HFF-Myc (cell line): ENCODE measurements at regions not wholly inside any gene's neighbourhood (a gene's known extent, or its start where the extent isn't known, plus 50 kb on each side); places are given as distances from the start of the nearest gene placed in this dataset.

Source experiments
- DNase-seq: peaks from one replicate; pipeline ENCODE4 v3.0.0-alpha.2; 2011; ENCODE audit warnings: low read depth; ENCODE audit errors: extremely low read depth
- H3K4me3 ChIP-seq: replicated peaks from 2 replicates; pipeline ENCODE4 v1.5.1; 2011; ENCODE audit warnings: low read depth, mild to moderate bottlenecking, control low read depth, low read length
- CTCF ChIP-seq: IDR thresholded peaks from 2 replicates; pipeline ENCODE4 v1.5.1; 2012; ENCODE audit warnings: mild to moderate bottlenecking, low read depth, low read length, control low read depth; ENCODE audit errors: missing control alignments

GRCh38 chr18:11392292-11392691 is 217.1 kb upstream of the SLC35G4 start:
- H3K4me3 ChIP-seq = no peak overlapping the region
- DNase-seq = no peak
- TF ChIP-seq CTCF = no peak

- no peak overlapping the region for H3K4me3 ChIP-seq
- no peak for TF ChIP-seq CTCF
- no peak for DNase-seq
Observed at GRCh38 chr18:11391661-11392060, 217.7 kb upstream of the SLC35G4 start.

- no peak for TF ChIP-seq CTCF
- DNase-seq = no peak
- H3K4me3 ChIP-seq = no peak overlapping the region
Observed at GRCh38 chr18:11388755-11389680, 220.4 kb upstream of the SLC35G4 start.

GRCh38 chr18:11387880-11388279 is 221.5 kb upstream of the SLC35G4 start:
- no peak for TF ChIP-seq CTCF
- H3K4me3 ChIP-seq = no peak overlapping the region
- DNase-seq = no peak

GRCh38 chr18:11383381-11383780 is 226.0 kb upstream of the SLC35G4 start:
- no peak overlapping the region for H3K4me3 ChIP-seq
- TF ChIP-seq CTCF = no peak
- DNase-seq = no peak

GRCh38 chr18:11380968-11381367 is 228.4 kb upstream of the SLC35G4 start:
- no peak for DNase-seq
- no peak for TF ChIP-seq CTCF
- H3K4me3 ChIP-seq = no peak overlapping the region
